GF-D8 (cell line): ENCODE measurements at regions not wholly inside any gene's neighbourhood (a gene's known extent, or its start where the extent isn't known, plus 50 kb on each side); places are given as distances from the start of the nearest gene placed in this dataset.
A peak's percentile ranks its signal among the peaks of the same experiment; 100 is the strongest.
"Not testable (repeated sequence)": the region's sequence is repeated elsewhere in the genome, so short reads cannot be mapped to it uniquely, and the experiment has no call there.

Source experiments
- DNase-seq: peaks from one replicate; lab custom pipeline; 2025; lab: John Stamatoyannopoulos, UW

GRCh38 chr6:126811321-126811720, 307.1 kb upstream of the RSPO3 start:
- DNase-seq: no peak

DNA sequence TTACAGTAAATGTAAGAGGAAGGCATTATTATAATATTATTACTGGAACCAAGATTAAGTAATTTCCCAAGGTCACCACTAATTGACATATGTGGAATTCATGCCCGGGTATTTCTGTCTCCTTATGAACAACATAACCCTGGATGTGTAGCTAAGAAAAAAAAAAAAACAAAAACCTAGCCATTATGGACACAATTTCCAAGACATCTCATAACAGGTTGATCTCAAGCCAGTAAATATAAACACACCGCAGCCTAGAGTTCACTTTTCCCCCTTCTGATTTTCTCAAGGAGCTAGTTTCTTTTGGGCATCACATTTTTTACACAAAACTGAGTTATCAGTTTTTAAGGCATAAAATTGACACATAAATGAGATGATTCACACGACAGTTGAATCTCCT, 306.5 kb upstream of the RSPO3 start:
- no peak for DNase-seq

DNA sequence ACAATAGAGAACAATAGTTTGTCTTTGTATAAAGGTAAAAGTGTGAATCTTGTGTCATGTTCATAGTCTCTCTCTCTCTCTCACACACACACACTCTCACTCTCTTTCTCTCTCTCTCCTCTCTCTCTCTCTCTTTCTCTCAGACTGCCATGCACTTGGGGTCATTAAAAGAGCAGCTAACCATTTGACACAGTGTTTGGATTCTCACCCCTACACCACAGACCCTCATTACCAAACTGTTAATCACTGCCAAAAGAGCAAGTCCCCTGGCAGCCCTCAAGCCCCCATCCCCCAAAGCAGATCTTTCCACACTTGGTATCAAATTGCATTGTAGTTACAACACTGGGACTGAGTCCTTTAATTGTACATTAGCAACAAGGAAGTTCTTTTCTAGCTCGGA, 305.8 kb upstream of the RSPO3 start:
- no peak for DNase-seq

DNA sequence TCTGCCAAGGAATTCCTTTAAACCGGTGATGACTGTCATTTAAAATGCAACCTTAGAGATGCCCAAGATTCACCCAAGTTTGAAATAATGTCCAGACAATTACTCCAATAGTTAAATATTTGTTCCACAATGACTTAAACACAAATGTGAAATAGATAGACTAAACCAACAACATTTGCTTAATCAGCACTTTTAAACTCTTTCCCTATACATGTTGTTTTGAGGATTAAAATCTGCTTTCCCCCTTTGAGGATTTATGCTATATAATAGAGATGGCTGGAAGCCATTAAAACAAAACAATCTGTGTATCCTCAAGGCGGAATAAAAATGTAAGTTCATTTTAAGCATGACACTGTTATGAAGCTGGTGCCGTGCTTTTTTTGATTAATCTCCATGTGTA, 297.8 kb upstream of the RSPO3 start:
- no peak for DNase-seq

DNA sequence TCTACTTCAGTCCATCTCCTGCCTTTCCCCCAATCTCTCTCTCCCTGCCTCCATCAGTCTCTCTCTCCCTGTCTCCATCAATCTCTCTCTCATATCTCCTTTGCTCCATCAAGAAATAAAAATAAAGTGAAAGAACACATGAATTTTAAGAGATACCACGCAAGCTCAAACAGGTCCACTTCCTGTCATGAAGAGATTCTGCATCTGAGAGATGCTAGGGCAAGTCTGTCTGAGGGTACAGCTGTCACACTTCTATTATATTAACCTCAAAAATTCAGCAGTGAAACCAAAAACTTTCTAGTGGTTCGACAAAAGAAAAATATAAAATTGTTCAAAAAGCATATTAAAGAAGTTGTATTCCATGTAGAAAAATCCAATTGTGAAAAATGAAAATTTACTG, 296.8 kb upstream of the RSPO3 start:
- no peak for DNase-seq

- no peak for DNase-seq
These were observed 294.2 kb upstream of the RSPO3 start for GRCh38 chr6:126824226-126824625.

DNA sequence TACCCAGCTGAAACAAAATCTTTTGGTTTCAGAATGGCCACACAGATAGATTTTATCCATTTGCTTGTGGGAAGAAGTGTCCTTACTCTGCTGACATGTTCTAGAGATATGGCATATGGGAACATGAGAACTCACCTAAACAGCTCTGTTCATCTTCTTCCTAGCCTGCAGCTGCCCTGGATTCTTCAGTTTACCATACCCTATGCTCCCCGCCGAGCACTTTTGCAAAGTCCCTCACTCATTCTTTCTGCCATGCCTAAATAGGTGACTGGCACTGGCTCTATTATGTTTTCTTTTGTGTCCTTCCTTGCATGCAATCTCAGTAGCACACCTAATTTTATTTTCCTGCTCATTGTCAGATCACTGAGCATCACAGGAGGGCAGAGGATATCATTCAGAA, 293.7 kb upstream of the RSPO3 start:
- DNase-seq: no peak

GRCh38 chr6:126826166-126826714, 292.2 kb upstream of the RSPO3 start:
- DNase-seq: no peak

- no peak for DNase-seq
These were observed 287.0 kb upstream of the RSPO3 start for GRCh38 chr6:126831461-126831860.

DNA sequence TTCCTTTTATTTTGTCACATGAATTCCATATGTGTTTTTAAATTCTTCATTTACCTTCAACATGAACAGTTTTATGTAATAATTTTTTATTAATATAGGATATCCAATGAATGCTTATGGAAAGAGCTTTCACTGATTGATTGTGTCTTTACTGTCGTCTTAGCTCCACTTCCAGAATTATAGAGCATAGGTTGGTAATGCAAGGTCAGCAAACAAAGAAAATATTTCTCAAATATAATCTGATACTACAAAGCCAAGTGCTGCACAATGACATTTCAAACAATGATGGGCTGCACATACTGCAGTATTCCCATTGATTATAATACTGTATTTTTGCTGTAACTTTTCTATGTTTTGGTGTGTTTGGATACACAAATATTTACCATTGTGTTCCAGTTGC, 275.7 kb upstream of the RSPO3 start:
- DNase-seq: no peak

DNA sequence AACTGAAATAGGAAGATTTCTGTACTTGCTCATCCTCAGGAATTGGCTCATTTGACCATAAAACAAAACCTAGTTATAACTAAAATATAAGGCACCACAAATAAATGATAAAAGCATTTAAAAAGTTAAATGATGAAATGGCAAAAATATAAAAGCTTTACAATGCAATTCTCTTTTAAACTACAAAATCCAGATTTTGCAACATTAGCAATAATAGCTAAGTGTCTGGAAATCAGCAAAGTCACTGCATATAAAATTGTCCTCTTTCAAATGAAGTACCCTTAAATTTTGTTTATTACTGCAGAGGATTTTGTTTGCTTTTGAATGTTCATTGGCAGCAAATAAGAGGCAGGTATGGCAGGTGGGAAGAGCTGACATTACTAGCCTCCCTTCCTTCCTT, 270.4 kb upstream of the RSPO3 start:
- DNase-seq: no peak

DNA sequence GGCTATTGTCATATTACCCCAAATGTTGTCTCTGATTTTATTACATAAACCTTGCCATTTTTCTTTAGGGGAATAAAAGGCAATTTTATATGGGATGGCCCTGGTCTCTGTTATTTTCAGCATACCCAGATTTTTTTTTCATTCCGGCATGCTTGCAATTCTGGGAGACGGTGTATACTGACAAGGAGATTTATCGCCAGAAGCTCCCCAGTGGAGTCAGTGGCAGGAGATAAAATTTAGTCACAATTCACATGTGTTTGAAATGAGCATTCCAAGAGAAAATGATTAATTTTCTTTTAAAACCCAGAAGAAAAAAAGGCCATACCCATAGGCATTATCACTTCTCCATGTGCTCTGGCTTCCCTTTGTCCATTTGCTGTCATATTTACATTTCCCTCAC, 250.8 kb upstream of the RSPO3 start:
- no peak for DNase-seq

DNA sequence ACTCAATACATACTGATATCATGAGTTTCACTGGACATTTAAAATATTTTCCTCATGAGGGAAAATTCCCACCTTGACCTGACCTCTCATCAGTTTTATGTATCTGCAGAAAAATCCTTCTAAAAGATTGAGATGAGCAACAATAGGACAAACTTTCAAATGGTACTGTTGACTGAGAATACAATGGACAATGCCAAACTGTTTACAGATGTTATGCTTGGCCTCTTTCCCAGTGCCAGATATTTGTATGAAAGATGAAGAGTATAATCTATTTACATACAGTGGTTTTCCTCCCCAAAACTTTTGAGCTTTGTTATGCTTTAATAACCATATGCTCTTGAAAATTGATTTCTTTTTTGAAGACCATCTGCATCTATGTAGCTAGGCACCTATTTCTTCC, 245.1 kb upstream of the RSPO3 start:
- no peak for DNase-seq

GRCh38 chr6:126873791-126874190, 244.7 kb upstream of the RSPO3 start:
- no peak for DNase-seq

DNA sequence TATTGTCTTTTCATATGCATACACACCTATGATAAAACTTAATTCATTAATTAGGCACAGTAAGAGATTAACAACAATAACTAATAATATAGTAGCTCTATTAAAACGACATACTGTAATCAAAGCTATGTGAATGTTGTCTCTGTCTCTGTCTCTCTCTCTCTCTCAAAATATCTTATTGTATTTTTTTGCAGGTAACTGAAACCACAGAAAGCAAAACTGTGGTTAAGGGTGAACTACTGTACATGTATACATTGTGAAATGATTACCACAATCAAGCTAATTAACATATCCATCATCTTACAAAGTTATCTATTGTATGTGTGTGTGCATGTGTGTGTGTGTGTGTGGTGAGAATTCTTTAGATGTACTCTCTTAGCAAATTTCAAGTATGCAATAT, 242.0 kb upstream of the RSPO3 start:
- DNase-seq: no peak

DNA sequence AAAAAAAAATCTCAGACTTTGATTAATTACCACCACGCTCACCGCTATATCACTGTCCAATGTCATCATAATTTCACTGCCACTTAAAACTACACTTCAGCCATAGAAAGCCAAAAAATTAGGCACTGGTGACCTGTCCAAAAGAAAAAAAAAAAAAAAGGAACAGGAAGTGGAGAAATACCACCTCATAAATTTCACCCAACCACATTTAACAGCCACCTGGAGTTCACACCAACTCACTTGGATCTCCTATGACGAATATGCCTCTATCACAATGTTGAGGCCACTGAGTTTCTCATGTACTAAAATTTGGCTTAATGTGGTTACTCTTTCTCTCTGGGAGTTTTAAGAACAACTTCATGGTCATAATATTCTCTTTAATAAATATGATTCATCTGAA, 237.5 kb upstream of the RSPO3 start:
- DNase-seq: peak; percentile 14

DNA sequence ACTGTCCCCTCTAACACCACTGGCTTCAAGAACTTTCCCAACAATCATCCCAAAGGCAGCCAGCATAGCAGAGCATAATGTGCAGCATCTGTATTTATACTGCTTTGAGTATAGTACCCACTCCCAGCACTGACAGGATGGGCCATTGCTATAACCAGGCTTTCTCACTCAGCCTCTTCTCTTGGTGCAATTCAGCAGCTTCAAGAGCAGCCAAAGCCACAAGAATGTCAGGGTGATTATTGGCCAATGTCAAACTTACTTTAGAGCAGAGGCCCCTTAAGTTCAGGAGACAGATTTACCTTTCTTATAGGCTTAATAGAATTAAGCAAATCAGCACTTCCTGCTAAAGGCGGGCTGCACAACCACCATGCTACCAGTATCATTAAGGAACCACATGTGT, 232.4 kb upstream of the RSPO3 start:
- DNase-seq: no peak

DNA sequence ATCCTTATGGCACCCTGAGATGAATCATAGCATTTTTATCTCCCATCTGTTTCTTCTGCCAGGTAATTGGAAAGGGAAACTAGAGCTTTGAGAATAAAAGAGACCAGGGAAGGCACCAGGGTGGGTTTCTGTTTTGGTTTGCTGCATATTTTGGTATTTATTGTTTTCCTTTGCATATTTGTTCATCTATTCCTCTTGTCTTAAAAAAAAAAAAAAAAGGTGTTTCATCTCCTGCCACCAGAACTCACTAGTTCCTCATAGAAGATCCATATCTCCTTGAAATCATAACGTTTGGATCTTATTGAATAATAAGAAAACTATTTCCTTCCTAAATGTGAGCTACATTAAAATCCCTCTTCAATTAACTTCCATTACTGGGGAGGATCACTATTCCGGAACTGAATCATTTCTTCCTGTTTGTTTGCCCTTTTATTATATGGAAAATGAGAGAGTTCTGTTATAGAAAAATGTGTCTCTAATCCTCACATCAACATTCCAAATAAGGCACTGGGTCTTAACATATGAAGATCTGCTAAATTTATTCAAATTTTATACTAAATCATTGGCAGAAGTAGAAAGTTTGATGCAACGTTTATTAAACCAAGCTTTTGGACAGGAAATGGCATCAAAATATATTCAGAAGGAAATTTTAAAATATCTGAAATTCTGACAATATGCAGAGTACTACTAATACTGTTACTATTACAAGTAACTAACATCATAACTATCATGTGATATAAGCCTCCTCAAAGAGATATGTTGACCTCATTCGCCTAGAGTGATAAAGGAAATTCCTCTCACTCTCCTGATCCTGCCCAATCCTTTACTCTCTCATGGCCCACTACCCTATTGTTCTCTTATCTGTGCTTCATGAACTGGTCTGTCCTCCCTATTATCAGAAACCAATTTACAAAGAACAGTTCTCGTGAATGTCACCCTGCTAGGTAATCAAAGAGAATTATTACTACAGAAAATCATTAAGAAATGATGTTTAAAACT, 229.4 kb upstream of the RSPO3 start:
- DNase-seq: no peak

GRCh38 chr6:126890055-126890454, 228.4 kb upstream of the RSPO3 start:
- DNase-seq: no peak

DNA sequence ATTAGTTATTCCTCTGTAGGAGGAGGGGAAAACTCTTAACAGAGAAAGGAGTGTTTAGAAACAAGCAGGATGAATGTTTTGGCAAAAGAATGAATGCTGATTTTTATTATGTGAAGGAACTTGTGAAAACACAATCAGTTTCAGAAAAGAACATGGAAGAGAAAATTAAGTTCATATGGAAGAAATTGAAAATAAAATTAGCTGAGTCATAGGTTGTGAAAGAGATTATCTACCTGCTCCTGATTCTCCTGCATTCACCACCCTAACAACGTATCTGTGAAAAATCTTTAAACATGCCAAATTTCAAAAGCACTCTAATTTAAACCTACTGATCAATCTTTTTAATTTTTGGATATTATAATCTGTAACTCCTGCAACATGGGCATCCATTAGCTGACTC, 227.3 kb upstream of the RSPO3 start:
- DNase-seq: no peak

- not testable (repeated sequence) for DNase-seq
These were observed 225.6 kb upstream of the RSPO3 start for GRCh38 chr6:126892869-126893268.

GRCh38 chr6:126897758-126898157, 220.7 kb upstream of the RSPO3 start:
- no peak for DNase-seq

- no peak for DNase-seq
These were observed 214.3 kb upstream of the RSPO3 start for GRCh38 chr6:126904176-126904575.

GRCh38 chr6:126905917-126906316, 212.6 kb upstream of the RSPO3 start:
- DNase-seq: no peak
